Hepatocyte (in vitro differentiated cells): ENCODE measurements at regions not wholly inside any gene's neighbourhood (a gene's known extent, or its start where the extent isn't known, plus 50 kb on each side); places are given as distances from the start of the nearest gene placed in this dataset.

Experiments used
- DNase-seq: peaks from one replicate; pipeline ENCODE4 v3.0.0-alpha.2; 2016; ENCODE audit warnings: low spot score
- H2AFZ ChIP-seq: fragments of 200-600 bp; sonication (generic); 2 replicates; pipeline ENCODE4 v1.6.0; 2016; ENCODE audit warnings: antibody characterized with exemption, mild to moderate bottlenecking
- H3K27ac ChIP-seq: fragments of 200-600 bp; sonication (generic); 2 replicates; pipeline ENCODE4 v1.5.1; 2016; ENCODE audit warnings: mild to moderate bottlenecking
- H3K27me3 ChIP-seq: fragments of 200-600 bp; sonication (generic); 2 replicates; pipeline ENCODE4 v1.6.1; 2016
- H3K36me3 ChIP-seq: fragments of 200-600 bp; sonication (generic); replicated peaks from 2 replicates; pipeline ENCODE4 v1.5.1; 2016; ENCODE audit warnings: low read depth; ENCODE audit not compliant: insufficient read depth
- H3K4me1 ChIP-seq: fragments of 200-600 bp; sonication (generic); 2 replicates; pipeline ENCODE4 v1.5.1; 2016; ENCODE audit warnings: mild to moderate bottlenecking, moderate library complexity; ENCODE audit not compliant: insufficient read depth
- H3K4me2 ChIP-seq: fragments of 200-600 bp; sonication (generic); 2 replicates; pipeline ENCODE4 v1.6.0; 2016
- H3K4me3 ChIP-seq: fragments of 200-600 bp; sonication (generic); 2 replicates; pipeline ENCODE4 v1.5.1; 2016; ENCODE audit warnings: mild to moderate bottlenecking
- H3K79me2 ChIP-seq: fragments of 200-600 bp; sonication (generic); 2 replicates; pipeline ENCODE4 v1.6.0; 2017; ENCODE audit warnings: mild to moderate bottlenecking
- H3K9me2 ChIP-seq: fragments of 200-600 bp; sonication (generic); replicated peaks from 2 replicates; pipeline ENCODE4 v1.6.0; 2017; ENCODE audit warnings: mild to moderate bottlenecking; ENCODE audit not compliant: insufficient read depth
- H3K9me3 ChIP-seq: fragments of 200-600 bp; sonication (generic); 2 replicates; pipeline ENCODE4 v1.5.1; 2016; ENCODE audit warnings: low read depth, mild to moderate bottlenecking
- H4K20me1 ChIP-seq: fragments of 200-600 bp; sonication (generic); 2 replicates; pipeline ENCODE4 v1.6.0; 2016; ENCODE audit warnings: mild to moderate bottlenecking; ENCODE audit not compliant: insufficient read depth, poor library complexity, severe bottlenecking
- EZH2 ChIP-seq: fragments of 200-600 bp; sonication (generic); IDR thresholded peaks from 2 replicates; pipeline ENCODE4 v1.6.1; 2016; ENCODE audit warnings: antibody characterized with exemption, mild to moderate bottlenecking, borderline replicate concordance
- EZH2phosphoT487 ChIP-seq: fragments of 200-600 bp; sonication (generic); IDR thresholded peaks from one replicate; pipeline ENCODE4 v1.6.1; 2018; ENCODE audit warnings: antibody characterized with exemption, mild to moderate bottlenecking, low read depth, moderate library complexity; ENCODE audit not compliant: unreplicated experiment, severe bottlenecking
- WGBS: methylation state at CpG from one replicate; pipeline ENCODE4 v1.1.6; 2016; ENCODE audit warnings: low lambda C conversion rate; ENCODE audit errors: missing lambda C conversion rate; 5-methylcytosine and 5-hydroxymethylcytosine counted together
- TF ChIP-seq, protein P1 (sequence below): fragments of 200-600 bp; sonication (generic); IDR thresholded peaks from 2 replicates; pipeline ENCODE4 v1.5.1; 2016; ENCODE audit warnings: antibody characterized with exemption, mild to moderate bottlenecking; ENCODE audit not compliant: poor library complexity

- Histone ChIP-seq H3K9me3 (peaks cover 8% of the 10 kb centered on the region), H3K79me2 (no peaks in the 10 kb centered on the region), H3K9me2 (no peaks in the 10 kb centered on the region), H3K36me3 (no peaks in the 10 kb centered on the region), H3K27ac (no peak overlapping the region), H3K4me2 (no peak overlapping the region), H3K27me3 (no peaks in the 10 kb centered on the region), H2AFZ (no peak overlapping the region), H3K4me3 (no peak overlapping the region), H3K4me1 (no peaks in the 10 kb centered on the region), H4K20me1 (no peaks in the 10 kb centered on the region)
- no peak for TF ChIP-seq EZH2
- TF ChIP-seq EZH2phosphoT487, result no peak
- TF ChIP-seq, protein P1, sequence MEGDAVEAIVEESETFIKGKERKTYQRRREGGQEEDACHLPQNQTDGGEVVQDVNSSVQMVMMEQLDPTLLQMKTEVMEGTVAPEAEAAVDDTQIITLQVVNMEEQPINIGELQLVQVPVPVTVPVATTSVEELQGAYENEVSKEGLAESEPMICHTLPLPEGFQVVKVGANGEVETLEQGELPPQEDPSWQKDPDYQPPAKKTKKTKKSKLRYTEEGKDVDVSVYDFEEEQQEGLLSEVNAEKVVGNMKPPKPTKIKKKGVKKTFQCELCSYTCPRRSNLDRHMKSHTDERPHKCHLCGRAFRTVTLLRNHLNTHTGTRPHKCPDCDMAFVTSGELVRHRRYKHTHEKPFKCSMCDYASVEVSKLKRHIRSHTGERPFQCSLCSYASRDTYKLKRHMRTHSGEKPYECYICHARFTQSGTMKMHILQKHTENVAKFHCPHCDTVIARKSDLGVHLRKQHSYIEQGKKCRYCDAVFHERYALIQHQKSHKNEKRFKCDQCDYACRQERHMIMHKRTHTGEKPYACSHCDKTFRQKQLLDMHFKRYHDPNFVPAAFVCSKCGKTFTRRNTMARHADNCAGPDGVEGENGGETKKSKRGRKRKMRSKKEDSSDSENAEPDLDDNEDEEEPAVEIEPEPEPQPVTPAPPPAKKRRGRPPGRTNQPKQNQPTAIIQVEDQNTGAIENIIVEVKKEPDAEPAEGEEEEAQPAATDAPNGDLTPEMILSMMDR, result peak; percentile 40
- DNase-seq, result peak; percentile 27
- 56% methylated on average over 3 of the region's 3 CpGs for WGBS
These were observed 372.9 kb downstream of the KLHL13 start for GRCh38 chrX:117743469-117744251.

DNA sequence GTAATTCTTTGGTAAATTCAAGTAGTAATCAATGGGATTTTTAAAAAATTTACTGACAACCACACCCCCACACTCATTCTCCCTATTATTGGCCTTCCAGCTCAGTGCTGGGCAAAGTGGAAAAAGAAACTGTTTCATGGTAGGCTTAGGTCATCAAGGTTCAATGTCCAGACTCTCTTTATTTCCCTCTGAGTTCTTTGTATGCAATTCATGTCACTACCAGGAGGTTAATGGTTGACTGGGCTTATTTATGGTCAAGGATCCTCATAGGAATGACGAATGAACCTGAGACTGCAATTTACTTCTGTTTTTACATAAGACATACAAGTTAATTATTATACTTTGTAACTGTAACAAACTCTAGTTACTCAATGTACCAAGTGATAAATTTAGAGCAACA lies 403.2 kb downstream of the KLHL13 start:
- peak; percentile 53 for DNase-seq
- Histone ChIP-seq H3K36me3 (no peaks in the 10 kb centered on the region), H3K4me3 (no peak overlapping the region), H3K27me3 (no peaks in the 10 kb centered on the region), H4K20me1 (no peaks in the 10 kb centered on the region), H3K4me2 (no peak overlapping the region), H3K27ac (peak overlapping the region; percentile 85), H3K9me2 (no peaks in the 10 kb centered on the region), H3K9me3 (no peaks in the 10 kb centered on the region), H3K79me2 (no peaks in the 10 kb centered on the region), H2AFZ (no peak overlapping the region), H3K4me1 (no peaks in the 10 kb centered on the region)
- TF ChIP-seq EZH2 (no peak), EZH2phosphoT487 (no peak)
- TF ChIP-seq, protein P1, result no peak
- 61% methylated on average over 1 of the region's 1 CpG for WGBS

DNA sequence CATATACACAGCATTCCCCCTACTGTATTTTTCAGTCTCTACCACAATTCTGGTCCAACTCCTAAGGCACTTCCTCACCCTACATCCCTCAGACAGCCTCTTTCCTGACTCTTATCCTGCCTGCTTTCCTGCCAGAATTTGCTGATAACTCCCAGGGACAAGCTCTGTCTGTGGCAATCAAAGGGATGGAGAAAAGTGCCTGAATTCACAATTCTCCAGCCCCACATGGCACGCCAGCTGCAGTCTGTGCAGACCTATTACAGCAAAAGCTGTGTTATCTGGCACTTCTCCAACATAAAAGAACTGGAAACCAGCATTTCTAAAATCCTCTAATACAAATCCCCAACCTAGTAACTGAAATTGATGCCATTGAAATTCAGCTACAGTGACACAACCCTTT lies 404.8 kb downstream of the KLHL13 start:
- Histone ChIP-seq H2AFZ (no peak overlapping the region), H3K4me1 (no peaks in the 10 kb centered on the region), H3K27ac (peak overlapping the region; percentile 31), H4K20me1 (no peaks in the 10 kb centered on the region), H3K9me2 (no peaks in the 10 kb centered on the region), H3K9me3 (no peaks in the 10 kb centered on the region), H3K4me2 (no peak overlapping the region), H3K79me2 (no peaks in the 10 kb centered on the region), H3K27me3 (no peaks in the 10 kb centered on the region), H3K36me3 (no peaks in the 10 kb centered on the region), H3K4me3 (no peak overlapping the region)
- DNase-seq, result no peak
- WGBS, result 42% methylated on average over 1 of the region's 1 CpG
- no peak for TF ChIP-seq EZH2phosphoT487
- TF ChIP-seq, protein P1, result no peak
- no peak for TF ChIP-seq EZH2
